ENCODE measurements at regions not wholly inside any gene's neighbourhood (a gene's known extent, or its start where the extent isn't known, plus 50 kb on each side); places are given as distances from the start of the nearest gene placed in this dataset.

- TF ChIP-seq CTCF (IDR thresholded peaks at IDR 0.05 in 4 of 5, conservative IDR thresholded peaks at IDR 0.05 in 1 of 5) = no peak
- no peak for TF ChIP-seq POLR2A (IDR thresholded peaks at IDR 0.05)
Observed at GRCh38 chr2:128796321-128796720, 477.7 kb upstream of the HS6ST1 start.
